Tibial nerve (tissue), 4 donors: ENCODE measurements at regions not wholly inside any gene's neighbourhood (a gene's known extent, or its start where the extent isn't known, plus 50 kb on each side); places are given as distances from the start of the nearest gene placed in this dataset.

Experiments
- EP300 ChIP-seq, 2 donors: sonication (generic); formaldehyde crosslinking; IDR thresholded peaks; one replicate each; pipeline ENCODE4 v1.6.1; 2017; ENCODE audit warnings: antibody characterized with exemption in 2 of 2, mild to moderate bottlenecking in 1 of 2
- POLR2A ChIP-seq, 2 donors: fragments of 450-650 bp; IDR thresholded peaks; one replicate each; pipeline ENCODE4 v1.6.1; 2017; ENCODE audit warnings: antibody characterized with exemption in 2 of 2, mild to moderate bottlenecking in 2 of 2, moderate library complexity in 2 of 2
- TF ChIP-seq, protein P1 (sequence below), 5 experiments: fragments of 200-600 bp in 3 of 5; fragments of 450-650 bp in 2 of 5; sonication (generic) in 3 of 5; IDR thresholded peaks; one replicate each; pipeline ENCODE4 v1.5.1; 2016 to 2019; ENCODE audit warnings: antibody characterized with exemption in 5 of 5, mild to moderate bottlenecking in 3 of 5, moderate library complexity in 2 of 5

DNA sequence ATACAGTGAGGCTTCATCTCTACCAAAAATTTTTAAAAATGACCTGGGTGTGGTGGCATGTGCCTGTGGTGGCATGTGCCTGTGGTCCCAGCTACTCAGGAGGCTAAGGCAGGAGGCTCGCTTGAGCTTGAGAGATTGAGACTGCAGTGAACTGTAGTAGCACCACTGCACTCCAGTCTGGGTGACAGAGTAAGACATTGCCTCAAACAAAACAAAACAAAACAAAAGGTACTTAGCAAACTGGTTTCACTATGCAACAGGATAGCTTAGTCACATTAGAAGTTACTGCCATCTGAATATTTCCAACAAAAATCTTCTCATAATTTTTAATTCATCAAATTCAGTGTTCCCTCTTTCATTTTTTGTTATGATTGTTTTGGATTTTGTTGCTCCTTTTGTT, 137.9 kb downstream of the QRSL1 start:
- TF ChIP-seq POLR2A (IDR thresholded peaks at IDR 0.05) (no peak), EP300 (IDR thresholded peaks at IDR 0.05) (no peak)
- TF ChIP-seq, protein P1, sequence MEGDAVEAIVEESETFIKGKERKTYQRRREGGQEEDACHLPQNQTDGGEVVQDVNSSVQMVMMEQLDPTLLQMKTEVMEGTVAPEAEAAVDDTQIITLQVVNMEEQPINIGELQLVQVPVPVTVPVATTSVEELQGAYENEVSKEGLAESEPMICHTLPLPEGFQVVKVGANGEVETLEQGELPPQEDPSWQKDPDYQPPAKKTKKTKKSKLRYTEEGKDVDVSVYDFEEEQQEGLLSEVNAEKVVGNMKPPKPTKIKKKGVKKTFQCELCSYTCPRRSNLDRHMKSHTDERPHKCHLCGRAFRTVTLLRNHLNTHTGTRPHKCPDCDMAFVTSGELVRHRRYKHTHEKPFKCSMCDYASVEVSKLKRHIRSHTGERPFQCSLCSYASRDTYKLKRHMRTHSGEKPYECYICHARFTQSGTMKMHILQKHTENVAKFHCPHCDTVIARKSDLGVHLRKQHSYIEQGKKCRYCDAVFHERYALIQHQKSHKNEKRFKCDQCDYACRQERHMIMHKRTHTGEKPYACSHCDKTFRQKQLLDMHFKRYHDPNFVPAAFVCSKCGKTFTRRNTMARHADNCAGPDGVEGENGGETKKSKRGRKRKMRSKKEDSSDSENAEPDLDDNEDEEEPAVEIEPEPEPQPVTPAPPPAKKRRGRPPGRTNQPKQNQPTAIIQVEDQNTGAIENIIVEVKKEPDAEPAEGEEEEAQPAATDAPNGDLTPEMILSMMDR (IDR thresholded peaks at IDR 0.05): no peak
